NB4 (cell line): ENCODE measurements at regions not wholly inside any gene's neighbourhood (a gene's known extent, or its start where the extent isn't known, plus 50 kb on each side); places are given as distances from the start of the nearest gene placed in this dataset.

Experiments
- MAX ChIP-seq: IDR thresholded peaks from 2 replicates; pipeline ENCODE4 v1.6.1; 2011; ENCODE audit warnings: low read depth, low read length
- POLR2A ChIP-seq: IDR thresholded peaks from 2 replicates; pipeline ENCODE4 v1.6.1; 2011; ENCODE audit warnings: mild to moderate bottlenecking; ENCODE audit not compliant: insufficient read length; ENCODE audit errors: extremely low read depth
- TF ChIP-seq, protein P1 (sequence below): IDR thresholded peaks from one replicate; pipeline ENCODE4 v1.5.1; 2012; ENCODE audit warnings: low read depth, low read length

GRCh38 chr3:124144035-124144814, 152.3 kb upstream of the ROPN1 start:
- TF ChIP-seq, protein P1, sequence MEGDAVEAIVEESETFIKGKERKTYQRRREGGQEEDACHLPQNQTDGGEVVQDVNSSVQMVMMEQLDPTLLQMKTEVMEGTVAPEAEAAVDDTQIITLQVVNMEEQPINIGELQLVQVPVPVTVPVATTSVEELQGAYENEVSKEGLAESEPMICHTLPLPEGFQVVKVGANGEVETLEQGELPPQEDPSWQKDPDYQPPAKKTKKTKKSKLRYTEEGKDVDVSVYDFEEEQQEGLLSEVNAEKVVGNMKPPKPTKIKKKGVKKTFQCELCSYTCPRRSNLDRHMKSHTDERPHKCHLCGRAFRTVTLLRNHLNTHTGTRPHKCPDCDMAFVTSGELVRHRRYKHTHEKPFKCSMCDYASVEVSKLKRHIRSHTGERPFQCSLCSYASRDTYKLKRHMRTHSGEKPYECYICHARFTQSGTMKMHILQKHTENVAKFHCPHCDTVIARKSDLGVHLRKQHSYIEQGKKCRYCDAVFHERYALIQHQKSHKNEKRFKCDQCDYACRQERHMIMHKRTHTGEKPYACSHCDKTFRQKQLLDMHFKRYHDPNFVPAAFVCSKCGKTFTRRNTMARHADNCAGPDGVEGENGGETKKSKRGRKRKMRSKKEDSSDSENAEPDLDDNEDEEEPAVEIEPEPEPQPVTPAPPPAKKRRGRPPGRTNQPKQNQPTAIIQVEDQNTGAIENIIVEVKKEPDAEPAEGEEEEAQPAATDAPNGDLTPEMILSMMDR: no peak
- TF ChIP-seq POLR2A (no peak), MAX (no peak)
